HG03060 (cell line): ENCODE measurements at regions not wholly inside any gene's neighbourhood (a gene's known extent, or its start where the extent isn't known, plus 50 kb on each side); places are given as distances from the start of the nearest gene placed in this dataset.
"Not testable (repeated sequence)": the region's sequence is repeated elsewhere in the genome, so short reads cannot be mapped to it uniquely, and the experiment has no call there.

Experiments used
- ATAC-seq: cut with Tn5 transposase; IDR thresholded peaks from one replicate; pipeline ENCODE4 v1.9.1; 2021; ENCODE audit warnings: low read depth, moderate number of reproducible peaks; ENCODE audit not compliant: unreplicated experiment

- no peak for ATAC-seq
Measured at GRCh38 chr9:25472085-25472607, 206.1 kb downstream of the TUSC1 start.

GRCh38 chr9:25461416-25461815 lies 216.8 kb downstream of the TUSC1 start:
- no peak for ATAC-seq

GRCh38 chr9:25453875-25454274 lies 224.4 kb downstream of the TUSC1 start:
- ATAC-seq, result no peak

- no peak for ATAC-seq
Measured at GRCh38 chr9:25449503-25449902, 228.7 kb downstream of the TUSC1 start.

- ATAC-seq, result not testable (repeated sequence)
Measured at GRCh38 chr9:25445721-25446120, 232.5 kb downstream of the TUSC1 start.

- ATAC-seq, result no peak
Measured at GRCh38 chr9:25442526-25442925, 235.7 kb downstream of the TUSC1 start.

- ATAC-seq, result no peak
Measured at GRCh38 chr9:25427898-25428297, 250.3 kb downstream of the TUSC1 start.

- no peak for ATAC-seq
Measured at GRCh38 chr9:25427290-25427689, 251.0 kb downstream of the TUSC1 start.

- ATAC-seq, result no peak
Measured at GRCh38 chr9:25421560-25421959, 256.7 kb downstream of the TUSC1 start.

- no peak for ATAC-seq
Measured at GRCh38 chr9:25418974-25419373, 259.3 kb downstream of the TUSC1 start.

- ATAC-seq, result no peak
Measured at GRCh38 chr9:25415718-25416117, 262.5 kb downstream of the TUSC1 start.

- no peak for ATAC-seq
Measured at GRCh38 chr9:25412646-25413045, 265.6 kb downstream of the TUSC1 start.

- ATAC-seq, result no peak
Measured at GRCh38 chr9:25397746-25398145, 280.5 kb downstream of the TUSC1 start.

GRCh38 chr9:25396828-25397227 lies 281.4 kb downstream of the TUSC1 start:
- no peak for ATAC-seq

- ATAC-seq, result no peak
Measured at GRCh38 chr9:25381141-25381540, 297.1 kb downstream of the TUSC1 start.

GRCh38 chr9:25377039-25377438 lies 301.2 kb downstream of the TUSC1 start:
- ATAC-seq, result no peak

GRCh38 chr9:25374281-25374680 lies 304.0 kb downstream of the TUSC1 start:
- ATAC-seq, result no peak

- ATAC-seq, result no peak
Measured at GRCh38 chr9:25366906-25367305, 311.3 kb downstream of the TUSC1 start.

- ATAC-seq, result no peak
Measured at GRCh38 chr9:25353783-25354182, 324.5 kb downstream of the TUSC1 start.

- ATAC-seq, result no peak
Measured at GRCh38 chr9:25350011-25350410, 328.2 kb downstream of the TUSC1 start.

- no peak for ATAC-seq
Measured at GRCh38 chr9:25322142-25322541, 356.1 kb downstream of the TUSC1 start.

GRCh38 chr9:25310961-25311360 lies 367.3 kb downstream of the TUSC1 start:
- no peak for ATAC-seq

- no peak for ATAC-seq
Measured at GRCh38 chr9:25308549-25308948, 369.7 kb downstream of the TUSC1 start.
